Uterus (tissue), 2 donors: ENCODE measurements at regions not wholly inside any gene's neighbourhood (a gene's known extent, or its start where the extent isn't known, plus 50 kb on each side); places are given as distances from the start of the nearest gene placed in this dataset.

ENCODE experiments used
- POLR2A ChIP-seq, 2 donors: fragments of 450-650 bp; IDR thresholded peaks; one replicate each; pipeline ENCODE4 v1.6.1; 2016; ENCODE audit warnings: antibody characterized with exemption in 2 of 2, mild to moderate bottlenecking in 1 of 2, moderate library complexity in 1 of 2
- TF ChIP-seq, protein P1 (sequence below), 4 experiments: fragments of 200-600 bp in 2 of 4; fragments of 450-650 bp in 2 of 4; sonication (generic) in 2 of 4; IDR thresholded peaks; one replicate each; pipeline ENCODE4 v1.5.1; 2016 to 2019; ENCODE audit warnings: antibody characterized with exemption in 4 of 4, mild to moderate bottlenecking in 2 of 4, moderate library complexity in 1 of 4

DNA sequence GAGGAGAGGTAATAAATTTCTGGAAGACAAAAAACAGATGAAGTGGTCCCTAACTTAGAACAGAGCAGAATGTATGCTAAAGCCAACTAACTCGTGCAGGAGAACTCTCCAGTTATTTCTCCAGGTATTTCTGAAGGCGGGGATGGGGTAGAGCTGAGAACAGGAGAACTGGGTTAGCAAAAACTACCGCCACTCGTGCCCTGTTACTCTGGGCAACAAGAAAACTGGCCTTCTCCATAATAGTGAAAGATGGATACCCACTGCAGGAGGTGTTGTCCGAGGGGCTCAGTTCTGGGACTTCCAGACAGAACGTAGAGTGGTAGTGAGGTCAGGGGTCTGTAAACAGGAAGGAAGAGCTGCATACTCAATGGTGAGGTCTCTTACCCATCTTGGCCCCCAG is 187.3 kb upstream of the FRMD6 start:
- no peak for TF ChIP-seq POLR2A (IDR thresholded peaks at IDR 0.05)
- TF ChIP-seq, protein P1, sequence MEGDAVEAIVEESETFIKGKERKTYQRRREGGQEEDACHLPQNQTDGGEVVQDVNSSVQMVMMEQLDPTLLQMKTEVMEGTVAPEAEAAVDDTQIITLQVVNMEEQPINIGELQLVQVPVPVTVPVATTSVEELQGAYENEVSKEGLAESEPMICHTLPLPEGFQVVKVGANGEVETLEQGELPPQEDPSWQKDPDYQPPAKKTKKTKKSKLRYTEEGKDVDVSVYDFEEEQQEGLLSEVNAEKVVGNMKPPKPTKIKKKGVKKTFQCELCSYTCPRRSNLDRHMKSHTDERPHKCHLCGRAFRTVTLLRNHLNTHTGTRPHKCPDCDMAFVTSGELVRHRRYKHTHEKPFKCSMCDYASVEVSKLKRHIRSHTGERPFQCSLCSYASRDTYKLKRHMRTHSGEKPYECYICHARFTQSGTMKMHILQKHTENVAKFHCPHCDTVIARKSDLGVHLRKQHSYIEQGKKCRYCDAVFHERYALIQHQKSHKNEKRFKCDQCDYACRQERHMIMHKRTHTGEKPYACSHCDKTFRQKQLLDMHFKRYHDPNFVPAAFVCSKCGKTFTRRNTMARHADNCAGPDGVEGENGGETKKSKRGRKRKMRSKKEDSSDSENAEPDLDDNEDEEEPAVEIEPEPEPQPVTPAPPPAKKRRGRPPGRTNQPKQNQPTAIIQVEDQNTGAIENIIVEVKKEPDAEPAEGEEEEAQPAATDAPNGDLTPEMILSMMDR (IDR thresholded peaks at IDR 0.05) = no peak
